GF-D8 (cell line): ENCODE measurements at regions not wholly inside any gene's neighbourhood (a gene's known extent, or its start where the extent isn't known, plus 50 kb on each side); places are given as distances from the start of the nearest gene placed in this dataset.
"Not testable (repeated sequence)": the region's sequence is repeated elsewhere in the genome, so short reads cannot be mapped to it uniquely, and the experiment has no call there.

ENCODE experiments used
- DNase-seq: peaks from one replicate; lab custom pipeline; 2025; lab: John Stamatoyannopoulos, UW

- no peak for DNase-seq
These were observed 195.8 kb downstream of the MATN1 start for GRCh38 chr1:30527511-30528140.

- DNase-seq: no peak
These were observed 196.6 kb downstream of the MATN1 start for GRCh38 chr1:30526652-30527345.

- DNase-seq: no peak
These were observed 197.3 kb downstream of the MATN1 start for GRCh38 chr1:30525971-30526651.

GRCh38 chr1:30525631-30525970, 197.8 kb downstream of the MATN1 start:
- no peak for DNase-seq

- DNase-seq: no peak
These were observed 198.4 kb downstream of the MATN1 start for GRCh38 chr1:30524840-30525617.

- DNase-seq: not testable (repeated sequence)
These were observed 199.3 kb downstream of the MATN1 start for GRCh38 chr1:30524025-30524555.

- no peak for DNase-seq
These were observed 200.0 kb downstream of the MATN1 start for GRCh38 chr1:30523055-30524020.

- no peak for DNase-seq
These were observed 201.1 kb downstream of the MATN1 start for GRCh38 chr1:30522031-30523004.

- no peak for DNase-seq
These were observed 202.0 kb downstream of the MATN1 start for GRCh38 chr1:30521261-30521865.

- DNase-seq: no peak
These were observed 202.9 kb downstream of the MATN1 start for GRCh38 chr1:30520476-30520875.

- no peak for DNase-seq
These were observed 204.1 kb downstream of the MATN1 start for GRCh38 chr1:30519201-30519763.

- DNase-seq: no peak
These were observed 204.7 kb downstream of the MATN1 start for GRCh38 chr1:30518696-30519095.

GRCh38 chr1:30518186-30518585, 205.2 kb downstream of the MATN1 start:
- DNase-seq: no peak

GRCh38 chr1:30517666-30518065, 205.7 kb downstream of the MATN1 start:
- not testable (repeated sequence) for DNase-seq

GRCh38 chr1:30517241-30517640, 206.1 kb downstream of the MATN1 start:
- not testable (repeated sequence) for DNase-seq

- DNase-seq: no peak
These were observed 206.9 kb downstream of the MATN1 start for GRCh38 chr1:30516485-30516858.

GRCh38 chr1:30515755-30516484, 207.5 kb downstream of the MATN1 start:
- DNase-seq: no peak

GRCh38 chr1:30514945-30515344, 208.4 kb downstream of the MATN1 start:
- no peak for DNase-seq
